OCI-LY7 (cell line): ENCODE measurements at regions not wholly inside any gene's neighbourhood (a gene's known extent, or its start where the extent isn't known, plus 50 kb on each side); places are given as distances from the start of the nearest gene placed in this dataset.

ENCODE experiments used
- BruUV-seq: library from RNA; stranded (reverse); fragments of 400-500 nt; replicated peaks from 2 replicates; lab custom pipeline; 2021; lab: Mats Ljungman, UMichigan
- CTCF ChIA-PET: fragments of 300-600 bp; sonication (Branson Sonifier 250); formaldehyde crosslinking; loops from one replicate; lab custom pipeline; 2022; ENCODE audit warnings: antibody characterized with exemption; ENCODE audit not compliant: unreplicated experiment; lab: Charles Lee
- POLR2A ChIA-PET: fragments of 300-600 bp; sonication (Branson Sonifier 250); formaldehyde crosslinking; loops from one replicate; lab custom pipeline; 2022; ENCODE audit warnings: antibody characterized with exemption; lab: Charles Lee
- DNase-seq: peaks from one replicate; pipeline ENCODE4 v3.0.0-alpha.2; 2015; ENCODE audit warnings: low spot score
- H2AFZ ChIP-seq: fragments of 200-600 bp; sonication (generic), shearing (Covaris generic); 2 replicates; pipeline ENCODE4 v1.6.1; 2014; ENCODE audit warnings: mild to moderate bottlenecking, antibody characterized with exemption, low read length, moderate library complexity
- H3K27ac ChIP-seq: fragments of 200-600 bp; sonication (generic); 2 replicates; pipeline ENCODE4 v1.5.1; 2014; ENCODE audit warnings: mixed run types, low read depth, mild to moderate bottlenecking, moderate library complexity, low read length, inconsistent platforms; ENCODE audit not compliant: poor library complexity, severe bottlenecking
- H3K36me3 ChIP-seq: fragments of 200-600 bp; sonication (generic); 2 replicates; pipeline ENCODE4 v1.6.1; 2014; ENCODE audit warnings: mild to moderate bottlenecking, antibody characterized with exemption, low read length, moderate library complexity, mixed read lengths; ENCODE audit not compliant: insufficient read depth
- H3K4me1 ChIP-seq: fragments of 200-600 bp; sonication (generic); 2 replicates; pipeline ENCODE4 v1.5.1; 2014; ENCODE audit warnings: mild to moderate bottlenecking, low read length; ENCODE audit not compliant: insufficient read depth, poor library complexity, severe bottlenecking
- H3K4me2 ChIP-seq: fragments of 200-600 bp; sonication (generic); 2 replicates; pipeline ENCODE4 v1.6.1; 2014; ENCODE audit warnings: mild to moderate bottlenecking, low read length
- H3K4me3 ChIP-seq: fragments of 200-600 bp; sonication (generic); 2 replicates; pipeline ENCODE4 v1.5.1; 2014; ENCODE audit warnings: mild to moderate bottlenecking, low read depth, low read length; ENCODE audit not compliant: poor library complexity, severe bottlenecking
- H3K79me2 ChIP-seq: fragments of 200-600 bp; sonication (generic); 2 replicates; pipeline ENCODE4 v1.6.1; 2016; ENCODE audit warnings: low read depth, mild to moderate bottlenecking, low read length, moderate library complexity, mixed read lengths; ENCODE audit not compliant: insufficient read depth
- H3K9me2 ChIP-seq: fragments of 200-600 bp; sonication (generic); 2 replicates; pipeline ENCODE4 v1.6.1; 2016; ENCODE audit warnings: mild to moderate bottlenecking, low read length, mixed read lengths; ENCODE audit not compliant: insufficient read depth
- H3K9me3 ChIP-seq: fragments of 200-600 bp; sonication (generic); 2 replicates; pipeline ENCODE4 v1.6.1; 2014; ENCODE audit warnings: mild to moderate bottlenecking, mixed run types, low read length, mixed read lengths
- H4K20me1 ChIP-seq: fragments of 200-600 bp; sonication (generic); 2 replicates; pipeline ENCODE4 v1.6.1; 2014; ENCODE audit warnings: mild to moderate bottlenecking, antibody characterized with exemption, low read length, moderate library complexity, mixed read lengths; ENCODE audit not compliant: insufficient read depth
- EZH2phosphoT487 ChIP-seq: fragments of 200-600 bp; sonication (generic); IDR thresholded peaks from 2 replicates; pipeline ENCODE4 v1.6.1; 2018; ENCODE audit warnings: low read depth, borderline replicate concordance, mild to moderate bottlenecking, mixed run types, antibody characterized with exemption, low read length, moderate library complexity, mixed read lengths
- intact Hi-C: fragments of 100-400 bp; cut with micrococcal nuclease; formaldehyde crosslinking; loops from one replicate; pipeline ENCODE4 v1.10.0; 2022; ENCODE audit not compliant: unreplicated experiment
- TF ChIP-seq, protein P1 (sequence below): fragments of 200-600 bp; sonication (generic); conservative IDR thresholded peaks from 2 replicates; pipeline ENCODE4 v1.5.1; 2014; ENCODE audit warnings: mild to moderate bottlenecking, antibody characterized with exemption, low read length, moderate library complexity, mixed read lengths

DNA sequence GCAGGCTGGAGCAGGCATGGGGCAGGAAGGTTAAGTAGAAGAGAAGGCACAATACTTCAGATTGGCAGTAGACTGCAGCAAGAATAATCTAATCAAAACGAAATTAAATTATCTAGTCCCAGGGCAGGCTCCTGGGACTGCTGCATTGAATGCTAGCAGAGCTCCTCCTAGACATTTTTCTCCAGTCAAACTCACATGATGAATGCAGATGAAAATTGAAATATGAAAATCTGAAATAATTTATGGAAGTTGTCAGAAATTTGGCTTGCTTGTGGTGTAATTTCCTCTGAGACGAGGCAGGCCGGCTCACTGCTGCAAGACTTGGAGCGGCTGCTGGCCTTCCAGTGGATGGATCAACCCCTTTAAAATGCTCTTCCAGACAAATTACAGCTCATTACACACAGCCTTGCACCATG lies 78.0 kb upstream of the TMEM33 start:
- Histone ChIP-seq H3K9me2 (no peaks in the 10 kb centered on the region), H4K20me1 (no peaks in the 10 kb centered on the region), H3K9me3 (no peaks in the 10 kb centered on the region), H3K36me3 (no peaks in the 10 kb centered on the region), H3K79me2 (no peaks in the 10 kb centered on the region), H3K4me1 (no peaks in the 10 kb centered on the region), H3K4me2 (no peak overlapping the region), H3K4me3 (no peak overlapping the region), H3K27ac (no peak overlapping the region), H2AFZ (no peak overlapping the region)
- POLR2A ChIA-PET: no interaction called here
- intact Hi-C loops: no loop called here
- BruUV-seq: no TSS peak
- CTCF ChIA-PET: no interaction called here
- no peak for TF ChIP-seq EZH2phosphoT487
- TF ChIP-seq, protein P1, sequence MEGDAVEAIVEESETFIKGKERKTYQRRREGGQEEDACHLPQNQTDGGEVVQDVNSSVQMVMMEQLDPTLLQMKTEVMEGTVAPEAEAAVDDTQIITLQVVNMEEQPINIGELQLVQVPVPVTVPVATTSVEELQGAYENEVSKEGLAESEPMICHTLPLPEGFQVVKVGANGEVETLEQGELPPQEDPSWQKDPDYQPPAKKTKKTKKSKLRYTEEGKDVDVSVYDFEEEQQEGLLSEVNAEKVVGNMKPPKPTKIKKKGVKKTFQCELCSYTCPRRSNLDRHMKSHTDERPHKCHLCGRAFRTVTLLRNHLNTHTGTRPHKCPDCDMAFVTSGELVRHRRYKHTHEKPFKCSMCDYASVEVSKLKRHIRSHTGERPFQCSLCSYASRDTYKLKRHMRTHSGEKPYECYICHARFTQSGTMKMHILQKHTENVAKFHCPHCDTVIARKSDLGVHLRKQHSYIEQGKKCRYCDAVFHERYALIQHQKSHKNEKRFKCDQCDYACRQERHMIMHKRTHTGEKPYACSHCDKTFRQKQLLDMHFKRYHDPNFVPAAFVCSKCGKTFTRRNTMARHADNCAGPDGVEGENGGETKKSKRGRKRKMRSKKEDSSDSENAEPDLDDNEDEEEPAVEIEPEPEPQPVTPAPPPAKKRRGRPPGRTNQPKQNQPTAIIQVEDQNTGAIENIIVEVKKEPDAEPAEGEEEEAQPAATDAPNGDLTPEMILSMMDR: no peak
- no peak for DNase-seq

- Histone ChIP-seq H2AFZ (no peak overlapping the region), H3K9me3 (no peaks in the 10 kb centered on the region), H3K4me2 (no peak overlapping the region), H4K20me1 (no peaks in the 10 kb centered on the region), H3K27ac (no peak overlapping the region), H3K79me2 (no peaks in the 10 kb centered on the region), H3K4me1 (no peaks in the 10 kb centered on the region), H3K4me3 (no peak overlapping the region), H3K9me2 (no peaks in the 10 kb centered on the region), H3K36me3 (no peaks in the 10 kb centered on the region)
- CTCF ChIA-PET: no interaction called here
- TF ChIP-seq, protein P1: no peak
- no peak for TF ChIP-seq EZH2phosphoT487
- intact Hi-C loops: no loop called here
- POLR2A ChIA-PET: interaction anchor here (0.7 kb wide), 1 partner anchor 1081 kb away, joined by 3 read pairs; no protein-coding TSS in a partner anchor
- no TSS peak for BruUV-seq
- DNase-seq: no peak
Measured at GRCh38 chr4:41856797-41857196, 78.4 kb upstream of the TMEM33 start.

GRCh38 chr4:41853973-41854372 lies 81.3 kb upstream of the TMEM33 start:
- BruUV-seq: no TSS peak
- Histone ChIP-seq H3K36me3 (no peaks in the 10 kb centered on the region), H2AFZ (no peak overlapping the region), H3K79me2 (no peaks in the 10 kb centered on the region), H3K4me3 (no peak overlapping the region), H3K4me1 (no peaks in the 10 kb centered on the region), H4K20me1 (no peaks in the 10 kb centered on the region), H3K9me2 (no peaks in the 10 kb centered on the region), H3K9me3 (no peaks in the 10 kb centered on the region), H3K27ac (no peak overlapping the region), H3K4me2 (no peak overlapping the region)
- TF ChIP-seq, protein P1: peak; percentile 50
- TF ChIP-seq EZH2phosphoT487: no peak
- ChIA-PET POLR2A (no interaction called here), CTCF (no interaction called here)
- intact Hi-C loops: no loop called here
- no peak for DNase-seq
